Right cardiac atrium (tissue), 5 donors: ENCODE measurements at regions not wholly inside any gene's neighbourhood (a gene's known extent, or its start where the extent isn't known, plus 50 kb on each side); places are given as distances from the start of the nearest gene placed in this dataset.

Experiments
- ATAC-seq, 2 donors: fragments of 200-7000 bp; cut with Tn5 transposase; one replicate each; pipeline versions ENCODE4 v1.8.0 to v1.9.1; 2020; ENCODE audit warnings: moderate library complexity in 2 of 2, mild to moderate bottlenecking in 1 of 2
- DNase-seq, 3 donors: peaks; one replicate each; pipeline ENCODE4 v3.0.0-alpha.2; 2020
- H3K27ac ChIP-seq: one replicate; pipeline ENCODE4 v1.5.1; 2013; ENCODE audit warnings: mild to moderate bottlenecking, low read length, control low read depth, moderate library complexity
- H3K27me3 ChIP-seq: one replicate; pipeline ENCODE4 v1.6.1; 2013; ENCODE audit not compliant: control insufficient read depth, insufficient read depth
- H3K4me1 ChIP-seq: one replicate; pipeline ENCODE4 v1.6.1; 2013; ENCODE audit warnings: low read length; ENCODE audit not compliant: control insufficient read depth, insufficient read depth
- H3K4me3 ChIP-seq: one replicate; pipeline ENCODE4 v1.5.1; 2013; ENCODE audit warnings: low read length, control low read depth
- H3K9me3 ChIP-seq: one replicate; pipeline ENCODE4 v1.6.1; 2013; ENCODE audit warnings: low read length; ENCODE audit not compliant: control insufficient read depth
- WGBS: extraction: QIAGEN DNeasy Blood & Tissue Kit; methylation state at CpG from one replicate; pipeline ENCODE4 v1.1.7; 2013; 5-methylcytosine and 5-hydroxymethylcytosine counted together
- intact Hi-C, 4 donors: fragments of 100-400 bp; cut with DNase I; formaldehyde crosslinking; loops; one replicate each; pipeline versions ENCODE4 v1.11.0 to v1.14.0; 2022 to 2023
- donor health status: healthy with polysubstance abuse.
- donor health status: DM: no; HTN: yes; CAD: no.
- donor health status: DM: no; HTN: no; CAD: no.
- donor health status: DM: no; HTN: yes; CAD: no; lungs with severe emphysema.
- donor health status: DM: yes; HTN: yes; CAD: no.

GRCh38 chr11:17135916-17136683, 58.6 kb upstream of the RPS13 start:
- peak in 1 of 2 donors; percentile 43 for ATAC-seq
- H3K4me1 ChIP-seq: no peaks in the 10 kb centered on the region
- H3K9me3 ChIP-seq: no peaks in the 10 kb centered on the region
- 74% methylated on average over 3 of the region's 3 CpGs for WGBS
- no peak for DNase-seq
- no peak overlapping the region for H3K4me3 ChIP-seq
- intact Hi-C loops: no loop called here
- no peaks in the 10 kb centered on the region for H3K27me3 ChIP-seq
- H3K27ac ChIP-seq: no peak overlapping the region

- Histone ChIP-seq H3K4me3 (no peak overlapping the region), H3K27ac (no peak overlapping the region), H3K9me3 (no peaks in the 10 kb centered on the region), H3K27me3 (no peaks in the 10 kb centered on the region), H3K4me1 (no peaks in the 10 kb centered on the region)
- intact Hi-C loops: no loop called here
- DNase-seq (no peak), ATAC-seq (no peak)
These were observed 55.2 kb upstream of the RPS13 start for GRCh38 chr11:17132654-17133053.

GRCh38 chr11:17129003-17129402, 51.5 kb upstream of the RPS13 start:
- Histone ChIP-seq H3K4me3 (no peak overlapping the region), H3K27ac (no peak overlapping the region), H3K9me3 (no peaks in the 10 kb centered on the region), H3K27me3 (no peaks in the 10 kb centered on the region), H3K4me1 (no peaks in the 10 kb centered on the region)
- intact Hi-C loops: no loop called here
- ATAC-seq: no peak
- no peak for DNase-seq
- 83% methylated on average over 3 of the region's 3 CpGs for WGBS
